DOHH2 (cell line): ENCODE measurements at regions not wholly inside any gene's neighbourhood (a gene's known extent, or its start where the extent isn't known, plus 50 kb on each side); places are given as distances from the start of the nearest gene placed in this dataset.

Experiments
- CTCF ChIP-seq: fragments of 200-600 bp; sonication (generic); IDR thresholded peaks from one replicate; pipeline ENCODE4 v1.5.1; 2014; ENCODE audit warnings: antibody characterized with exemption, mild to moderate bottlenecking, low read depth, low read length; ENCODE audit not compliant: poor library complexity, severe bottlenecking
- EZH2phosphoT487 ChIP-seq: fragments of 200-600 bp; sonication (generic); IDR thresholded peaks from 2 replicates; pipeline ENCODE4 v1.6.1; 2017; ENCODE audit warnings: borderline replicate concordance, mild to moderate bottlenecking, antibody characterized with exemption, low read length, moderate library complexity, mixed read lengths

GRCh38 chr5:124841829-124842712 is 95.6 kb upstream of the ZNF608 start:
- no peak for TF ChIP-seq EZH2phosphoT487
- TF ChIP-seq CTCF: no peak
